Pancreas (tissue), 10 donors: ENCODE measurements at regions not wholly inside any gene's neighbourhood (a gene's known extent, or its start where the extent isn't known, plus 50 kb on each side); places are given as distances from the start of the nearest gene placed in this dataset.

Source experiments
- ATAC-seq, 4 donors: fragments of 200-7000 bp; cut with Tn5 transposase; one replicate each; pipeline versions ENCODE4 v1.8.0 to v1.9.1; 2020; ENCODE audit warnings: mild to moderate bottlenecking in 4 of 4, moderate library complexity in 4 of 4
- DNase-seq, 6 donors: peaks; one replicate each; pipeline ENCODE4 v3.0.0-alpha.2; 2020
- FAIRE-seq: peaks from 2 replicates; lab custom pipeline; 2012; peaks lifted over from hg19 to GRCh38; lab: Jason Lieb, UNC
- H3K27ac ChIP-seq, 4 donors: fragments of 200-600 bp; sonication (generic); 1 replicate in 3 of 4; 2 replicates in 1 of 4; pipeline versions ENCODE4 v1.5.0 to v1.8.0; 2020
- H3K27me3 ChIP-seq, 4 donors: fragments of 200-600 bp; one replicate each; pipeline ENCODE4 v1.8.0; 2021
- H3K36me3 ChIP-seq, 3 donors: fragments of 200-600 bp; sonication (generic) in 1 of 3; one replicate each; pipeline versions ENCODE4 v1.5.0 to v1.8.0; 2020 to 2021
- H3K4me1 ChIP-seq, 3 donors: fragments of 200-600 bp; one replicate each; pipeline ENCODE4 v1.8.0; 2021
- H3K4me3 ChIP-seq, 4 donors: fragments of 200-600 bp; sonication (generic) in 2 of 4; one replicate each; pipeline versions ENCODE4 v1.5.0 to v1.8.0; 2020 to 2021
- H3K9me3 ChIP-seq, 4 donors: fragments of 200-600 bp; one replicate each; pipeline ENCODE4 v1.8.0; 2021
- WGBS, 2 donors: extraction: QIAGEN DNeasy Blood & Tissue Kit; methylation state at CpG; one replicate each; pipeline ENCODE4 v1.1.7; 2013; 5-methylcytosine and 5-hydroxymethylcytosine counted together
- intact Hi-C, 3 donors: fragments of 100-400 bp; cut with DNase I; formaldehyde crosslinking; loops; one replicate each; pipeline versions ENCODE4 v1.11.1 to v1.14.2; 2022
- TF ChIP-seq, protein P1 (sequence below), 4 donors: fragments of 200-600 bp; sonication (generic) in 3 of 4; IDR thresholded peaks; one replicate each; pipeline versions ENCODE4 v1.5.0 to v1.8.0; 2021; ENCODE audit warnings: antibody characterized with exemption in 4 of 4
- donor health status: healthy with polysubstance abuse.
- donor health status: DM: no; HTN: no; CAD: no; lungs with moderate emphysema.
- donor health status: DM: no; HTN: no; CAD: no.
- donor health status: control.
- donor health status: control.
- donor health status: Bipolar disorder and iron deficiency.
- donor health status: DM: yes; HTN: yes; CAD: no.
- donor health status: DM: no; HTN: no; CAD: no.
- donor health status: DM: no; HTN: no; CAD: no.
- donor health status: DM: yes; HTN: yes; CAD: no.

DNA sequence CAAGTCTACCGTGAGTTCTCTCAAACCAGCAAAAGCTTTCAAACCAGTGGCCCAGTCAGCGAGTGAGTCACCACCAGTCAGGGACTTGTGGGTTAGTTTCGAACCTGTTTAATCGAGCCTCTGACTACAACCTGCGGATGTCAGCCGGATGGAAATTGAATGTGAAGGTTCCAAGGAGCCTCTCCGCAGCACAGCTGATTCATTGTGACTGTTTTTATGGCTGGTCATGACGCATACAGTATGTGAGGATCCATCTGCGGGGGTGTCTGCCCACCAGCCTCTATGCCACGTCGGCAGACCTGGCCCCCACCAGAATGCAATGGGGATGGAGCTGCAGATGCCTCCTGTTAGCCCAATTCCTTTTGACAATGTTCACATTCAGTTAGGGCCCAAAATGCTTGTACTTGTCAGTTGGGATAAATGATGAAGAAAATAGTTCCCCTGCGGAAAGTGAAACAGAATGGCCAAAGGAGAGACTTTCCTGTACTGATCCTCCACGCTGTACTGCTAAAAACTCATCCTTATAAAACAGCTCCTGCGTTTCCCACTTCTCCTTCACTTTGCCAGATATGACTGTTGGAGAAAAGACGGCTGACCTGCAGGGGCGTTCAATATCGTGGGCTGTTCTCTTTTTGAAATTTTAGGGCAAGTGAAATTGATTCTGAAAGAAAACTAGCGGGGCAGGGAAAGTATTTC, 206.6 kb downstream of the TFAP2B start:
- intact Hi-C loops: no loop called here
- TF ChIP-seq, protein P1, sequence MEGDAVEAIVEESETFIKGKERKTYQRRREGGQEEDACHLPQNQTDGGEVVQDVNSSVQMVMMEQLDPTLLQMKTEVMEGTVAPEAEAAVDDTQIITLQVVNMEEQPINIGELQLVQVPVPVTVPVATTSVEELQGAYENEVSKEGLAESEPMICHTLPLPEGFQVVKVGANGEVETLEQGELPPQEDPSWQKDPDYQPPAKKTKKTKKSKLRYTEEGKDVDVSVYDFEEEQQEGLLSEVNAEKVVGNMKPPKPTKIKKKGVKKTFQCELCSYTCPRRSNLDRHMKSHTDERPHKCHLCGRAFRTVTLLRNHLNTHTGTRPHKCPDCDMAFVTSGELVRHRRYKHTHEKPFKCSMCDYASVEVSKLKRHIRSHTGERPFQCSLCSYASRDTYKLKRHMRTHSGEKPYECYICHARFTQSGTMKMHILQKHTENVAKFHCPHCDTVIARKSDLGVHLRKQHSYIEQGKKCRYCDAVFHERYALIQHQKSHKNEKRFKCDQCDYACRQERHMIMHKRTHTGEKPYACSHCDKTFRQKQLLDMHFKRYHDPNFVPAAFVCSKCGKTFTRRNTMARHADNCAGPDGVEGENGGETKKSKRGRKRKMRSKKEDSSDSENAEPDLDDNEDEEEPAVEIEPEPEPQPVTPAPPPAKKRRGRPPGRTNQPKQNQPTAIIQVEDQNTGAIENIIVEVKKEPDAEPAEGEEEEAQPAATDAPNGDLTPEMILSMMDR (IDR thresholded peaks at IDR 0.05): no peak

DNA sequence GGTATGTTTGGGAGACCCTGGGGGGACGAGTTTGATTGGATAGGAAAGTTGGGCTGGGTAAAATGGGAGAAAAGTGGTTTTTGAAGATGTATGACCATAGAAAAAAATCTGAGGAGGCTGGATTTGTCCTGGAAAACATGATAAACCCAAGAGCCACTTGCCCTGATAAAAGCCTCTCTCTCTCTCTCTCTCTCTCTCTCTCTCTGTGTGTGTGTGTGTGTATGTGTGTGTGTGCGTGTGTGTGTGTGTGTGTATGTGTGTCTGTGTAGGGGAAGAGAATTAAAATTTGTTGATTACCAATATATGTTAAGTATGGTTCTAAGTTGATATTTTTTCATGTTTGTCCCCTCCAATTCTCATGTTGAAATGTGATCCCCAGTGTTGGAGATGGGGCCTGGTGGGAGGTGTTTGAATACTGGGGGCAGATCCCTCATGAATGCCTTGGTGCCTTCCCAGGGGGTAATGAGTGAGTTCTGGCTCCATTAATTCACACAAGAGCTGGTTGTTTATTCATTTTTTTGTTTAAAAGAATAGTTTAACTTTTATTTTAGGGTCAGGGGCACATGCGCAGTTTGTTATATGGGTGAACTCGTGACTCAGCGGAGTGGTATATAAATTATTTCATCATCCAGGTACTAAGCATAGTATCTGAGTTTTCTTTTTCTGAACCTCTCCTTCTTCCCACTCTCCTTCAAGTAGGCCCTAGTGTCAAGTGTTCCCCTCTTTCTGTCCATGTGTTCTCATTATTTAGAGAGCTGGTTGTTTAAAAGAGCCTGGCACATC, 208.8 kb downstream of the TFAP2B start:
- FAIRE-seq: no peak
- no peak overlapping the region for H3K4me3 ChIP-seq
- intact Hi-C loops: no loop called here
- H3K27ac ChIP-seq: no peak overlapping the region
- DNase-seq: no peak
- H3K9me3 ChIP-seq: no peaks in the 10 kb centered on the region
- no peak for ATAC-seq
- TF ChIP-seq, protein P1 (IDR thresholded peaks at IDR 0.05): no peak
- no peaks in the 10 kb centered on the region for H3K36me3 ChIP-seq
- 54 to 64% methylated on average over 5 of the region's 5 CpGs for WGBS, 2 donors
- no peaks in the 10 kb centered on the region for H3K27me3 ChIP-seq
- H3K4me1 ChIP-seq: no peaks in the 10 kb centered on the region

More for the DNA sequence above, 206.6 kb downstream of the TFAP2B start:
- ATAC-seq (no peak), DNase-seq (no peak), FAIRE-seq (no peak)
- Histone ChIP-seq H3K27me3 (no peaks in the 10 kb centered on the region), H3K4me3 (no peak overlapping the region), H3K36me3 (no peaks in the 10 kb centered on the region), H3K9me3 (no peaks in the 10 kb centered on the region), H3K27ac (no peak overlapping the region), H3K4me1 (no peaks in the 10 kb centered on the region)
- WGBS, 2 donors: 61 to 72% methylated on average over 18 of the region's 18 CpGs

- WGBS, 2 donors: 0% methylated on average over 1 of the region's 1 CpG
- no peak overlapping the region for H3K4me3 ChIP-seq
- no peaks in the 10 kb centered on the region for H3K4me1 ChIP-seq
- DNase-seq (no peak), ATAC-seq (no peak), FAIRE-seq (no peak)
- TF ChIP-seq, protein P1 (IDR thresholded peaks at IDR 0.05): no peak
- H3K9me3 ChIP-seq: no peaks in the 10 kb centered on the region
- intact Hi-C loops: no loop called here
- no peaks in the 10 kb centered on the region for H3K27me3 ChIP-seq
- no peak overlapping the region for H3K27ac ChIP-seq
- H3K36me3 ChIP-seq: no peaks in the 10 kb centered on the region
Measured at GRCh38 chr6:51028276-51028675, 209.6 kb downstream of the TFAP2B start.

DNA sequence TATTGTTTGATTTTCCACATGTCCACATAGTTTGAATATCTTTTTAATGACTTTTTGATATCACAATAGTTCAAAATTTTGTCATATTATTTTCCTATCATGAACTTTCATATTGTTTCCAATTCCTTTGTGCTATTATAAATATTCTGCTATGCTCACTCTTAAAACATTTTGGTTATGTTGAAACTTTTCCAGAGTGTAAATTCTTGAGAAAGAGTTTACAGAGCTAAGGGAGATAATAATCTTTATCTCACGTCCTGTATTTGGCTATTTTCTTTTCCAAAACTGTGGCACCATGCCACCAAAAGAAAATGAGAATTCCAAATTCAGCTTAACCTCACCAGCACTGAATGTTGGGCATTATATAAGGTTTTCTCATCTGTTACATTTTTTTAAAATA, 210.9 kb downstream of the TFAP2B start:
- Histone ChIP-seq H3K27ac (no peak overlapping the region), H3K27me3 (no peaks in the 10 kb centered on the region), H3K4me3 (no peak overlapping the region), H3K9me3 (no peaks in the 10 kb centered on the region), H3K4me1 (no peaks in the 10 kb centered on the region), H3K36me3 (no peaks in the 10 kb centered on the region)
- WGBS, 2 donors: 3 to 8% methylated on average over 1 of the region's 1 CpG
- TF ChIP-seq, protein P1 (IDR thresholded peaks at IDR 0.05): no peak
- DNase-seq (no peak), FAIRE-seq (no peak), ATAC-seq (no peak)
- intact Hi-C loops: no loop called here

DNA sequence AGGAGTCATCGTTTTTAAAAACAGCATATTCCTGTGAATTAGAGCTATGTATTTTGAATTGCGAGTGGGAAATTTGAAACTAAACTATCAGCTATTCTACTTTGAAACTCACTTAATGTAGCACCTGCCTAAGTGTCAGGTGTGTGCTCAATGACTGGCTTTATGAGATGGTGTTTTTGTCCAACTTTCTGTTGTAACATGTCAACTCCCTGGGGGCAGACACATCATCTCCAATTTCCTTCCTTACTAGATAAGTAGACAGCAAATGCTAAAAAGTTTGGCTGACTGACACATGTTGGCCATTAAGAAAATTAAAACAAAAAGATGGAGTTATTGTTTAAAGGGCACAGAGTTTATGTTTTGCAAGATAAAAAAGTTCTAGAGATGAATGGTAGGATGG, 226.9 kb downstream of the TFAP2B start:
- no peak overlapping the region for H3K27ac ChIP-seq
- intact Hi-C loops: no loop called here
- H3K9me3 ChIP-seq: no peaks in the 10 kb centered on the region
- TF ChIP-seq, protein P1 (IDR thresholded peaks at IDR 0.05): no peak
- no peaks in the 10 kb centered on the region for H3K4me1 ChIP-seq
- DNase-seq (no peak), ATAC-seq (no peak), FAIRE-seq (no peak)
- no peaks in the 10 kb centered on the region for H3K36me3 ChIP-seq
- H3K27me3 ChIP-seq: no peaks in the 10 kb centered on the region
- 65 to 80% methylated on average over 2 of the region's 2 CpGs for WGBS, 2 donors
- no peak overlapping the region for H3K4me3 ChIP-seq
